ENCODE measurements at regions not wholly inside any gene's neighbourhood (a gene's known extent, or its start where the extent isn't known, plus 50 kb on each side); places are given as distances from the start of the nearest gene placed in this dataset.

DNA sequence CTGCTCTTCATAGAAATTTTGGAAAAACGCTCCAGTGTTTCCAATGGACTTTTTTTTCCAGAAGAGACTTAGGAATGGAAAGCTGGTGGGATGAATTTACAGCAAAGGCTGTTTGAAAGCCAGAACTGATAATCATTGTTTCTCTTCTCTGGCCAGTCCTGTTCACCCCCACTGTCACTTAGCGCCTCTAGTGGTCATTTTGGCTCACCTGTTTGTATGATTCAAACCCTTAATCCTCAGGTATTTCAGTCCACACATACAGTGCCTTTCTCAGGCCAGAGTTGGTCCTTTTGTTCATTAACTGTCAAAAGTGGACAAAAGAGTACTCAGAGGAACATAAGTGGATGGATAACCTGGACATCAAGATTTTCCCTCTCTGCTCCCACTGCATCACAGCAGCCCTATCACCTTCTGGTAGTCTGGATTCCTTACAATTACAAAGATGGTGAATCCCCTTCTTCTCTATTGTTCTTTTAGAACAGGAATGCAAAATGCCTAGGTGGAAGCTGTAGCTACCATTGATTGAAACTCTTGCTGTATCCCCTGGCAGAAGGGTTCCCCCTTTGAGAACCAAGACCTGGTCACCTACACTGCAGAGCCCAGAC lies 177.6 kb upstream of the OLFM3 start:
- TF ChIP-seq, protein P1, sequence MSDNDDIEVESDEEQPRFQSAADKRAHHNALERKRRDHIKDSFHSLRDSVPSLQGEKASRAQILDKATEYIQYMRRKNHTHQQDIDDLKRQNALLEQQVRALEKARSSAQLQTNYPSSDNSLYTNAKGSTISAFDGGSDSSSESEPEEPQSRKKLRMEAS (IDR thresholded peaks at IDR 0.05) = no peak
- no peak for TF ChIP-seq CEBPB (IDR thresholded peaks at IDR 0.05)
- no peak for TF ChIP-seq EP300 (IDR thresholded peaks at IDR 0.05; ENCODE audit: borderline replicate concordance)
- TF ChIP-seq RAD21 (IDR thresholded peaks at IDR 0.05; ENCODE audit: low read depth) = peak; percentile 49
- no peak for TF ChIP-seq CREB1 (IDR thresholded peaks at IDR 0.05; ENCODE audit: low read depth)
- TF ChIP-seq, protein P2, sequence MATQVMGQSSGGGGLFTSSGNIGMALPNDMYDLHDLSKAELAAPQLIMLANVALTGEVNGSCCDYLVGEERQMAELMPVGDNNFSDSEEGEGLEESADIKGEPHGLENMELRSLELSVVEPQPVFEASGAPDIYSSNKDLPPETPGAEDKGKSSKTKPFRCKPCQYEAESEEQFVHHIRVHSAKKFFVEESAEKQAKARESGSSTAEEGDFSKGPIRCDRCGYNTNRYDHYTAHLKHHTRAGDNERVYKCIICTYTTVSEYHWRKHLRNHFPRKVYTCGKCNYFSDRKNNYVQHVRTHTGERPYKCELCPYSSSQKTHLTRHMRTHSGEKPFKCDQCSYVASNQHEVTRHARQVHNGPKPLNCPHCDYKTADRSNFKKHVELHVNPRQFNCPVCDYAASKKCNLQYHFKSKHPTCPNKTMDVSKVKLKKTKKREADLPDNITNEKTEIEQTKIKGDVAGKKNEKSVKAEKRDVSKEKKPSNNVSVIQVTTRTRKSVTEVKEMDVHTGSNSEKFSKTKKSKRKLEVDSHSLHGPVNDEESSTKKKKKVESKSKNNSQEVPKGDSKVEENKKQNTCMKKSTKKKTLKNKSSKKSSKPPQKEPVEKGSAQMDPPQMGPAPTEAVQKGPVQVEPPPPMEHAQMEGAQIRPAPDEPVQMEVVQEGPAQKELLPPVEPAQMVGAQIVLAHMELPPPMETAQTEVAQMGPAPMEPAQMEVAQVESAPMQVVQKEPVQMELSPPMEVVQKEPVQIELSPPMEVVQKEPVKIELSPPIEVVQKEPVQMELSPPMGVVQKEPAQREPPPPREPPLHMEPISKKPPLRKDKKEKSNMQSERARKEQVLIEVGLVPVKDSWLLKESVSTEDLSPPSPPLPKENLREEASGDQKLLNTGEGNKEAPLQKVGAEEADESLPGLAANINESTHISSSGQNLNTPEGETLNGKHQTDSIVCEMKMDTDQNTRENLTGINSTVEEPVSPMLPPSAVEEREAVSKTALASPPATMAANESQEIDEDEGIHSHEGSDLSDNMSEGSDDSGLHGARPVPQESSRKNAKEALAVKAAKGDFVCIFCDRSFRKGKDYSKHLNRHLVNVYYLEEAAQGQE (IDR thresholded peaks at IDR 0.05; ENCODE audit: low read depth) = no peak
- TF ChIP-seq EGR1 (IDR thresholded peaks at IDR 0.05) = no peak
- TF ChIP-seq YY1 (IDR thresholded peaks at IDR 0.05; ENCODE audit: low read depth) = no peak
- no peak for TF ChIP-seq TCF12 (IDR thresholded peaks at IDR 0.05; ENCODE audit: low read depth)
- no peak for TF ChIP-seq TAF1 (IDR thresholded peaks at IDR 0.05; ENCODE audit: low read depth)
- no peak for TF ChIP-seq TEAD4 (IDR thresholded peaks at IDR 0.05)
- TF ChIP-seq FOXM1 (IDR thresholded peaks at IDR 0.05; ENCODE audit: borderline replicate concordance, low read depth) = no peak
- TF ChIP-seq NFIC (IDR thresholded peaks at IDR 0.05) = no peak
- no peak for TF ChIP-seq ZBTB7A (IDR thresholded peaks at IDR 0.05; ENCODE audit: low read depth)
